Bone marrow (tissue), 2 donors: ENCODE measurements at regions not wholly inside any gene's neighbourhood (a gene's known extent, or its start where the extent isn't known, plus 50 kb on each side); places are given as distances from the start of the nearest gene placed in this dataset.
"Not testable (repeated sequence)": the region's sequence is repeated elsewhere in the genome, so short reads cannot be mapped to it uniquely, and the experiment has no call there.

ENCODE experiments used
- DNase-seq, 2 donors: peaks; one replicate each; lab custom pipeline; 2025; lab: John Stamatoyannopoulos, UW

- no peak for DNase-seq
Observed at GRCh38 chr6:37078814-37079213, 73.4 kb downstream of the FGD2 start.

- no peak for DNase-seq
Observed at GRCh38 chr6:37081042-37081607, 75.7 kb downstream of the FGD2 start.

- no peak for DNase-seq
Observed at GRCh38 chr6:37082390-37083130, 77.1 kb downstream of the FGD2 start.

- peak; percentile 23 to 83 for DNase-seq
Observed at GRCh38 chr6:37083243-37084138, 78.0 kb downstream of the FGD2 start.

- not testable (repeated sequence) for DNase-seq
Observed at GRCh38 chr6:37084665-37085064, 79.2 kb downstream of the FGD2 start.

- DNase-seq, result no peak
Observed at GRCh38 chr6:37085198-37085597, 79.7 kb downstream of the FGD2 start.

- no peak for DNase-seq
Observed at GRCh38 chr6:37088897-37089296, 81.1 kb upstream of the PIM1 start.

- DNase-seq, result no peak
Observed at GRCh38 chr6:37089783-37090182, 80.2 kb upstream of the PIM1 start.

GRCh38 chr6:37091104-37091503 lies 78.8 kb upstream of the PIM1 start:
- not testable (repeated sequence) for DNase-seq

GRCh38 chr6:37091586-37091985 lies 78.4 kb upstream of the PIM1 start:
- DNase-seq, result not testable (repeated sequence)

GRCh38 chr6:37092923-37093727 lies 76.8 kb upstream of the PIM1 start:
- no peak for DNase-seq

- no peak for DNase-seq
Observed at GRCh38 chr6:37093728-37094069, 76.3 kb upstream of the PIM1 start.

- no peak for DNase-seq
Observed at GRCh38 chr6:37095997-37096396, 74.0 kb upstream of the PIM1 start.

- no peak for DNase-seq
Observed at GRCh38 chr6:37097335-37097734, 72.6 kb upstream of the PIM1 start.

GRCh38 chr6:37099442-37099841 lies 70.5 kb upstream of the PIM1 start:
- DNase-seq, result no peak

- DNase-seq, result no peak
Observed at GRCh38 chr6:37100745-37101144, 69.2 kb upstream of the PIM1 start.

- DNase-seq, result no peak
Observed at GRCh38 chr6:37101991-37102298, 68.0 kb upstream of the PIM1 start.

GRCh38 chr6:37102299-37103168 lies 67.4 kb upstream of the PIM1 start:
- DNase-seq, result peak; percentile 50 to 71

GRCh38 chr6:37103169-37104039 lies 66.5 kb upstream of the PIM1 start:
- DNase-seq, result no peak

- no peak for DNase-seq
Observed at GRCh38 chr6:37104824-37105147, 65.2 kb upstream of the PIM1 start.
